ENCODE measurements at regions not wholly inside any gene's neighbourhood (a gene's known extent, or its start where the extent isn't known, plus 50 kb on each side); places are given as distances from the start of the nearest gene placed in this dataset.

GRCh38 chr7:47091141-47091540 lies 490.8 kb downstream of the TNS3 start:
- no peak for TF ChIP-seq EGR1 (IDR thresholded peaks at IDR 0.05; ENCODE audit: low read depth)
- no peak for TF ChIP-seq TCF7L2 (IDR thresholded peaks at IDR 0.05; ENCODE audit: borderline replicate concordance, extremely low read depth, insufficient read depth, insufficient read length)
- no peak for TF ChIP-seq ATF3 (IDR thresholded peaks at IDR 0.05)
- TF ChIP-seq POLR2A (IDR thresholded peaks at IDR 0.05; ENCODE audit: borderline replicate concordance, extremely low read depth, insufficient read depth, insufficient read length), result no peak
- TF ChIP-seq ZNF274 (IDR thresholded peaks at IDR 0.05; ENCODE audit: low read depth, low read length), result no peak
- no peak for TF ChIP-seq EZH2 (IDR thresholded peaks at IDR 0.05)
- TF ChIP-seq ZBTB33 (IDR thresholded peaks at IDR 0.05; ENCODE audit: extremely low read depth, insufficient replicate concordance, low read length), result no peak
- TF ChIP-seq JUND (IDR thresholded peaks at IDR 0.05), result no peak
- TF ChIP-seq POLR2AphosphoS5 (IDR thresholded peaks at IDR 0.05; ENCODE audit: low read depth, low read length), result no peak
- TF ChIP-seq REST (IDR thresholded peaks at IDR 0.05; ENCODE audit: low read depth), result no peak
- no peak for TF ChIP-seq EZH2phosphoT487 (IDR thresholded peaks at IDR 0.05; ENCODE audit: borderline replicate concordance)
- no peak for TF ChIP-seq FOSL1 (IDR thresholded peaks at IDR 0.05; ENCODE audit: low read depth)
- TF ChIP-seq RAD21 (IDR thresholded peaks at IDR 0.05; ENCODE audit: low read depth), result no peak
- no peak for TF ChIP-seq SP1 (IDR thresholded peaks at IDR 0.05; ENCODE audit: low read depth)
- no peak for ATAC-seq
- no peaks in the 10 kb centered on the region for H3K9me3 ChIP-seq (ENCODE audit: control insufficient read depth in 1 of 2, insufficient read depth in 1 of 2, low read depth in 1 of 2, low read length in 2 of 2)
- H3K27me3 ChIP-seq (ENCODE audit: insufficient read depth, low read length), result no peaks in the 10 kb centered on the region
- H3K9me2 ChIP-seq (ENCODE audit: insufficient read depth), result no peaks in the 10 kb centered on the region
- ChIA-PET CTCF (interaction anchor here (1.6 kb wide), 1 partner anchor 1168 kb away, joined by 5 read pairs; no protein-coding TSS in a partner anchor), RAD21 (ENCODE audit: low non-redundant PET in 1 of 2, low total read pairs in 2 of 2, uncharacterized antibody in 2 of 2, unreplicated experiment in 2 of 2) (no interaction called here), POLR2A (no interaction called here)
- H2AFZ ChIP-seq (ENCODE audit: low read depth, low read length, poor library complexity, severe bottlenecking), result no peak overlapping the region
- BruUV-seq (replicated peaks), result no TSS peak
- H3K4me3 ChIP-seq (replicated peaks in 1 of 2; ENCODE audit: low read depth in 1 of 2, low read length in 2 of 2), result no peak overlapping the region
- DNase-seq (ENCODE audit: low read depth, low spot score), result no peak
- no peak overlapping the region for H3K9ac ChIP-seq (ENCODE audit: low read length)
- intact Hi-C loops (cut with micrococcal nuclease), result no loop called here
- no peaks in the 10 kb centered on the region for H3K4me1 ChIP-seq (ENCODE audit: control insufficient read depth in 1 of 2, insufficient read depth in 2 of 2, low read length in 2 of 2)
- no peaks in the 10 kb centered on the region for H3K36me3 ChIP-seq (ENCODE audit: control insufficient read depth in 1 of 2, insufficient read depth in 2 of 2, low read length in 2 of 2)
- no peaks in the 10 kb centered on the region for H4K20me1 ChIP-seq (ENCODE audit: insufficient read depth)
- H3K4me2 ChIP-seq (ENCODE audit: low read length), result no peak overlapping the region
- H3K27ac ChIP-seq (ENCODE audit: low read depth, low read length), result no peak overlapping the region
- no peaks in the 10 kb centered on the region for H3K79me2 ChIP-seq (ENCODE audit: insufficient read depth, low read length)
